Stomach (tissue), 4 donors: ENCODE measurements at regions not wholly inside any gene's neighbourhood (a gene's known extent, or its start where the extent isn't known, plus 50 kb on each side); places are given as distances from the start of the nearest gene placed in this dataset.

Source experiments
- EP300 ChIP-seq: sonication (generic); formaldehyde crosslinking; IDR thresholded peaks from one replicate; pipeline ENCODE4 v1.6.1; 2017; ENCODE audit warnings: antibody characterized with exemption
- POLR2A ChIP-seq, 4 donors: fragments of 450-650 bp; IDR thresholded peaks; one replicate each; pipeline ENCODE4 v1.6.1; 2016; ENCODE audit warnings: antibody characterized with exemption in 4 of 4, control low read depth in 2 of 4, mild to moderate bottlenecking in 1 of 4, moderate library complexity in 1 of 4
- POLR2AphosphoS5 ChIP-seq, 3 donors: sonication (generic); formaldehyde crosslinking; IDR thresholded peaks; one replicate each; pipeline ENCODE4 v1.6.1; 2016; ENCODE audit warnings: antibody characterized with exemption in 3 of 3
- TF ChIP-seq, protein P1 (sequence below), 7 experiments: fragments of 450-650 bp in 4 of 7; fragments of 200-600 bp in 3 of 7; sonication (generic) in 3 of 7; IDR thresholded peaks; one replicate each; pipeline ENCODE4 v1.5.1; 2016 to 2019; ENCODE audit warnings: antibody characterized with exemption in 7 of 7, control low read depth in 2 of 7, mild to moderate bottlenecking in 1 of 7

DNA sequence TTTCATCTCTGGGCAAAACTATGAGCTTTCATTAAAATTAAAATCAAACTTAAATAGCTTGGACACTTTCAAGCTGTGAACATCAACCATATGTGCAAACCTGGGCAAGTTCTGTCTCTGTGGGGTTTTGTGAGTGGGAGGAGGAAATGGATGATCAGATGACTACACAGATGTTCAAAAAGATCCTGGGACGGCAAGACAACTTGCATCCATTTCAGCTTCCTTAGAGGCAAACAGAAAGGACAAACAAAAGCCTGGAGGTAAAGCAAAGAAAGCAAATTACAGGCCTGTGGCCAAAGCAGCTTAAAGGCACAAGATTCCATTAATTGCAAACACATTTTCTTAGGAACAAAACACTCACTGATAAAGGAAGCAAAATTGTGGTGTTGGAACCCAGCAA, 222.2 kb downstream of the NEBL start:
- TF ChIP-seq, protein P1, sequence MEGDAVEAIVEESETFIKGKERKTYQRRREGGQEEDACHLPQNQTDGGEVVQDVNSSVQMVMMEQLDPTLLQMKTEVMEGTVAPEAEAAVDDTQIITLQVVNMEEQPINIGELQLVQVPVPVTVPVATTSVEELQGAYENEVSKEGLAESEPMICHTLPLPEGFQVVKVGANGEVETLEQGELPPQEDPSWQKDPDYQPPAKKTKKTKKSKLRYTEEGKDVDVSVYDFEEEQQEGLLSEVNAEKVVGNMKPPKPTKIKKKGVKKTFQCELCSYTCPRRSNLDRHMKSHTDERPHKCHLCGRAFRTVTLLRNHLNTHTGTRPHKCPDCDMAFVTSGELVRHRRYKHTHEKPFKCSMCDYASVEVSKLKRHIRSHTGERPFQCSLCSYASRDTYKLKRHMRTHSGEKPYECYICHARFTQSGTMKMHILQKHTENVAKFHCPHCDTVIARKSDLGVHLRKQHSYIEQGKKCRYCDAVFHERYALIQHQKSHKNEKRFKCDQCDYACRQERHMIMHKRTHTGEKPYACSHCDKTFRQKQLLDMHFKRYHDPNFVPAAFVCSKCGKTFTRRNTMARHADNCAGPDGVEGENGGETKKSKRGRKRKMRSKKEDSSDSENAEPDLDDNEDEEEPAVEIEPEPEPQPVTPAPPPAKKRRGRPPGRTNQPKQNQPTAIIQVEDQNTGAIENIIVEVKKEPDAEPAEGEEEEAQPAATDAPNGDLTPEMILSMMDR (IDR thresholded peaks at IDR 0.05) = no peak
- TF ChIP-seq POLR2AphosphoS5 (IDR thresholded peaks at IDR 0.05) = no peak
- no peak for TF ChIP-seq POLR2A (IDR thresholded peaks at IDR 0.05)
- no peak for TF ChIP-seq EP300
